ENCODE measurements at regions not wholly inside any gene's neighbourhood (a gene's known extent, or its start where the extent isn't known, plus 50 kb on each side); places are given as distances from the start of the nearest gene placed in this dataset.
"Not testable (repeated sequence)": the region's sequence is repeated elsewhere in the genome, so short reads cannot be mapped to it uniquely, and the experiment has no call there.

GRCh38 chr1:65539266-65540131 is 119.0 kb downstream of the LEPR start:
- H3K9me3 ChIP-seq (ENCODE audit: control insufficient read depth, low read length, poor library complexity, severe bottlenecking) = no peaks in the 10 kb centered on the region
- ATAC-seq (no peak), DNase-seq (no peak)
- no peak overlapping the region for H3K27ac Mint-ChIP-seq
- peaks cover 3% of the 10 kb centered on the region for H3K4me1 Mint-ChIP-seq
- no peaks in the 10 kb centered on the region for H3K27me3 Mint-ChIP-seq
- no peak overlapping the region for H3K4me3 Mint-ChIP-seq
- no peaks in the 10 kb centered on the region for H3K36me3 Mint-ChIP-seq (ENCODE audit: low read depth)

- DNase-seq = no peak
- H3K4me3 Mint-ChIP-seq = no peak overlapping the region
- H3K4me1 Mint-ChIP-seq = peaks cover 3% of the 10 kb centered on the region
- no peak for ATAC-seq
- H3K36me3 Mint-ChIP-seq (ENCODE audit: low read depth) = no peaks in the 10 kb centered on the region
- no peak overlapping the region for H3K27ac Mint-ChIP-seq
- H3K9me3 ChIP-seq (ENCODE audit: control insufficient read depth, low read length, poor library complexity, severe bottlenecking) = no peaks in the 10 kb centered on the region
- no peaks in the 10 kb centered on the region for H3K27me3 Mint-ChIP-seq
Observed at GRCh38 chr1:65541161-65541560, 120.7 kb downstream of the LEPR start.

GRCh38 chr1:65541865-65542264 is 121.4 kb downstream of the LEPR start:
- H3K9me3 ChIP-seq (ENCODE audit: control insufficient read depth, low read length, poor library complexity, severe bottlenecking) = no peaks in the 10 kb centered on the region
- ATAC-seq (no peak), DNase-seq (no peak)
- peaks cover 3% of the 10 kb centered on the region for H3K4me1 Mint-ChIP-seq
- H3K27me3 Mint-ChIP-seq = no peaks in the 10 kb centered on the region
- H3K4me3 Mint-ChIP-seq = no peak overlapping the region
- no peak overlapping the region for H3K27ac Mint-ChIP-seq
- no peaks in the 10 kb centered on the region for H3K36me3 Mint-ChIP-seq (ENCODE audit: low read depth)

- not testable (repeated sequence) for H3K27ac Mint-ChIP-seq; H3K9me3 ChIP-seq (ENCODE audit: control insufficient read depth, low read length, poor library complexity, severe bottlenecking); H3K4me1 Mint-ChIP-seq; H3K4me3 Mint-ChIP-seq; H3K27me3 Mint-ChIP-seq; H3K36me3 Mint-ChIP-seq (ENCODE audit: low read depth); DNase-seq; ATAC-seq
Observed at GRCh38 chr1:65542592-65542991, 122.1 kb downstream of the LEPR start.

GRCh38 chr1:65550306-65551010 is 130.0 kb downstream of the LEPR start:
- H3K36me3 Mint-ChIP-seq (ENCODE audit: low read depth); H3K4me3 Mint-ChIP-seq; H3K27me3 Mint-ChIP-seq: not testable (repeated sequence)

GRCh38 chr1:65552484-65552883 is 132.0 kb downstream of the LEPR start:
- not testable (repeated sequence) for H3K27me3 Mint-ChIP-seq; H3K4me3 Mint-ChIP-seq; H3K27ac Mint-ChIP-seq; DNase-seq; H3K4me1 Mint-ChIP-seq; ATAC-seq; H3K9me3 ChIP-seq (ENCODE audit: control insufficient read depth, low read length, poor library complexity, severe bottlenecking); H3K36me3 Mint-ChIP-seq (ENCODE audit: low read depth)

More at GRCh38 chr1:65550306-65551010, 130.0 kb downstream of the LEPR start:
- H3K4me1 Mint-ChIP-seq; ATAC-seq; H3K9me3 ChIP-seq (ENCODE audit: control insufficient read depth, low read length, poor library complexity, severe bottlenecking); DNase-seq; H3K27ac Mint-ChIP-seq: not testable (repeated sequence)

GRCh38 chr1:65554086-65554764 is 133.8 kb downstream of the LEPR start:
- DNase-seq = not testable (repeated sequence)

GRCh38 chr1:65554829-65555228 is 134.4 kb downstream of the LEPR start:
- Mint-ChIP-seq H3K36me3 (ENCODE audit: low read depth) (peaks cover 3% of the 10 kb centered on the region), H3K27me3 (no peaks in the 10 kb centered on the region), H3K27ac (no peak overlapping the region), H3K4me3 (no peak overlapping the region), H3K4me1 (no peaks in the 10 kb centered on the region)
- ATAC-seq = no peak
- DNase-seq = no peak
- H3K9me3 ChIP-seq (ENCODE audit: control insufficient read depth, low read length, poor library complexity, severe bottlenecking) = no peaks in the 10 kb centered on the region

More at GRCh38 chr1:65554086-65554764, 133.8 kb downstream of the LEPR start:
- H3K4me1 Mint-ChIP-seq; H3K36me3 Mint-ChIP-seq (ENCODE audit: low read depth); H3K9me3 ChIP-seq (ENCODE audit: control insufficient read depth, low read length, poor library complexity, severe bottlenecking); H3K27me3 Mint-ChIP-seq; H3K4me3 Mint-ChIP-seq; H3K27ac Mint-ChIP-seq; ATAC-seq: not testable (repeated sequence)

- Mint-ChIP-seq H3K27me3 (no peaks in the 10 kb centered on the region), H3K4me3 (no peak overlapping the region), H3K4me1 (no peaks in the 10 kb centered on the region), H3K27ac (no peak overlapping the region), H3K36me3 (ENCODE audit: low read depth) (no peaks in the 10 kb centered on the region)
- no peaks in the 10 kb centered on the region for H3K9me3 ChIP-seq (ENCODE audit: control insufficient read depth, low read length, poor library complexity, severe bottlenecking)
- ATAC-seq (no peak), DNase-seq (no peak)
Observed at GRCh38 chr1:65558215-65558614, 137.7 kb downstream of the LEPR start.

GRCh38 chr1:65564493-65564892 is 144.0 kb downstream of the LEPR start:
- Mint-ChIP-seq H3K36me3 (ENCODE audit: low read depth) (no peaks in the 10 kb centered on the region), H3K4me1 (no peaks in the 10 kb centered on the region), H3K27me3 (no peaks in the 10 kb centered on the region), H3K27ac (no peak overlapping the region), H3K4me3 (no peak overlapping the region)
- no peaks in the 10 kb centered on the region for H3K9me3 ChIP-seq (ENCODE audit: control insufficient read depth, low read length, poor library complexity, severe bottlenecking)
- ATAC-seq = no peak
- no peak for DNase-seq

- H3K27ac Mint-ChIP-seq = no peak overlapping the region
Observed at GRCh38 chr1:65568285-65568684, 147.8 kb downstream of the LEPR start.

GRCh38 chr1:65572701-65573421 is 152.4 kb downstream of the LEPR start:
- no peaks in the 10 kb centered on the region for H3K27me3 Mint-ChIP-seq
- no peak overlapping the region for H3K4me3 Mint-ChIP-seq
- no peak for ATAC-seq
- H3K36me3 Mint-ChIP-seq (ENCODE audit: low read depth) = no peaks in the 10 kb centered on the region
- H3K9me3 ChIP-seq (ENCODE audit: control insufficient read depth, low read length, poor library complexity, severe bottlenecking) = no peaks in the 10 kb centered on the region
- H3K4me1 Mint-ChIP-seq = no peaks in the 10 kb centered on the region
- DNase-seq = no peak
- H3K27ac Mint-ChIP-seq = no peak overlapping the region

More at GRCh38 chr1:65568285-65568684, 147.8 kb downstream of the LEPR start:
- Mint-ChIP-seq H3K4me3 (no peak overlapping the region), H3K4me1 (no peaks in the 10 kb centered on the region), H3K36me3 (ENCODE audit: low read depth) (no peaks in the 10 kb centered on the region), H3K27me3 (no peaks in the 10 kb centered on the region)
- ATAC-seq = no peak
- H3K9me3 ChIP-seq (ENCODE audit: control insufficient read depth, low read length, poor library complexity, severe bottlenecking) = no peaks in the 10 kb centered on the region
- DNase-seq = no peak

- ATAC-seq (no peak), DNase-seq (no peak)
- Mint-ChIP-seq H3K27ac (no peak overlapping the region), H3K4me1 (no peaks in the 10 kb centered on the region), H3K36me3 (ENCODE audit: low read depth) (no peaks in the 10 kb centered on the region), H3K27me3 (no peaks in the 10 kb centered on the region), H3K4me3 (no peak overlapping the region)
- no peaks in the 10 kb centered on the region for H3K9me3 ChIP-seq (ENCODE audit: control insufficient read depth, low read length, poor library complexity, severe bottlenecking)
Observed at GRCh38 chr1:65577278-65577677, 156.8 kb downstream of the LEPR start.
